ENCODE measurements at regions not wholly inside any gene's neighbourhood (a gene's known extent, or its start where the extent isn't known, plus 50 kb on each side); places are given as distances from the start of the nearest gene placed in this dataset.

DNA sequence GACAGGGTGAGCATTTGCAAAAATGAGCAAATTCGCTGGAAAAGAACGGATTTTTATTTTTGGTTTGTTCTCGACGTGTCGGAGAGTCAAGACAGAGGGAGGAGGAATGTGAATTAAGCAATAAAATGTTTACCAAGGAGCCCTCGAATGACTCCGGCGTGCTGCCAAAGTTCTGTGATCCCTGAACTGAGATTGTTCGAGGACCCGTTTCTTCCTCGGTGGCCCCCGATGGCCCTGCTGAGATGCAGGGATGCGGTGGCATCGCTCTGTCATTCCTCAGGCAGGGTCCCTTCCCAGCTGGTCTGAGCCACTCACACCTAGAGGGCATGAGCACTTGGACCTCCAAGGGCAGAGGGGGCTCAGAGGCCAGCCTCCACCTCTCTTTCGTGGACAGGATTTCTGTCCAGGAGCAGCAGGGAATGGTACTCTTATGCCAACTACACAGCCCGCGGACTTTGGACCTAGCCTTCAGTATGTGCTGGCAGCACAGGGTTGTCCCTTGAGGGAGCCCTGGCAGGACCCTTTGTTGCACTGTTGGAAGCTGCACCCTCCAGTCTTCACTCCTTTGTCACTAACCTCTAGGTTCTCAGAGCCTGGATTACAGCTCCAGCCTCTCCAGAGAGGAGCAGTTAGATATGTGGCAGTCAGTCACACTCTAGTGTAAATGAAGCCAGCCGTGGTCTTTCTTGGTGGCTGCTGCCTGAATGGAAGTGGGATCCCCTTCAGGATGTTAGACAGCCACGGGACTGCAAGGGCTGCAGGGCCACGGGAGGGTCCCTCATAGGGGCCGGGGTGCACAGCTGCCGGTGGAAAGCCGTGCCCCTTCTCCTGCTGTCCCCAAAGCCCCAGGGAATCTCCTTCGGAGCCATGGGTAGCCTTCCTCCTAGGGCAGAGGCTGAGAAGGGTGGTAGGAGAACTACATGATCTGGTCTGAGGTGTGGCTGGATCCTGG lies 109.4 kb upstream of the ANO1 start:
- H3K4me1 ChIP-seq (ENCODE audit: insufficient read depth, low read length): no peaks in the 10 kb centered on the region
- no peak overlapping the region for H3K27ac ChIP-seq (ENCODE audit: low read depth, low read length)
- H2AFZ ChIP-seq (ENCODE audit: low read depth, low read length): no peak overlapping the region
- no peak for FAIRE-seq
- Mint-ChIP-seq H3K27me3 (ENCODE audit: low read depth, unreplicated experiment) (peaks cover 29% of the 10 kb centered on the region), H3K4me3 (ENCODE audit: unreplicated experiment) (no peak overlapping the region), H3K4me1 (ENCODE audit: low read depth, unreplicated experiment) (no peaks in the 10 kb centered on the region), H3K27ac (ENCODE audit: unreplicated experiment) (no peak overlapping the region), H3K36me3 (ENCODE audit: low read depth, unreplicated experiment) (no peaks in the 10 kb centered on the region), H3K9me3 (ENCODE audit: unreplicated experiment) (no peaks in the 10 kb centered on the region)
- no peak overlapping the region for H3K9ac ChIP-seq (ENCODE audit: low read length)
- no peaks in the 10 kb centered on the region for H3K36me3 ChIP-seq (ENCODE audit: insufficient read depth, low read length)
- H3K4me2 ChIP-seq (ENCODE audit: low read length): no peak overlapping the region
- H3K27me3 ChIP-seq (ENCODE audit: insufficient read depth, low read length): no peaks in the 10 kb centered on the region
- TF ChIP-seq EZH2 (IDR thresholded peaks at IDR 0.05; ENCODE audit: insufficient read depth, low read length) (no peak), CTCF (IDR thresholded peaks at IDR 0.05; ENCODE audit: insufficient read depth, low read depth, low read length) (no peak)
- H3K9me3 ChIP-seq (ENCODE audit: insufficient read depth, low read depth, low read length): no peaks in the 10 kb centered on the region
- no peaks in the 10 kb centered on the region for H3K79me2 ChIP-seq (ENCODE audit: insufficient read depth, low read length)
- H4K20me1 ChIP-seq (ENCODE audit: insufficient read depth, low read length): no peaks in the 10 kb centered on the region
- no peak for DNase-seq (ENCODE audit: low read depth)
- no peak overlapping the region for H3K4me3 ChIP-seq (ENCODE audit: insufficient read depth, low read depth, low read length)

GRCh38 chr11:69969890-69970784 lies 108.0 kb upstream of the ANO1 start:
- Mint-ChIP-seq H3K27me3 (ENCODE audit: low read depth, unreplicated experiment) (peaks cover 33% of the 10 kb centered on the region), H3K36me3 (ENCODE audit: low read depth, unreplicated experiment) (no peaks in the 10 kb centered on the region), H3K9me3 (ENCODE audit: unreplicated experiment) (no peaks in the 10 kb centered on the region), H3K4me3 (ENCODE audit: unreplicated experiment) (no peak overlapping the region), H3K27ac (ENCODE audit: unreplicated experiment) (no peak overlapping the region), H3K4me1 (ENCODE audit: low read depth, unreplicated experiment) (no peaks in the 10 kb centered on the region)
- no peaks in the 10 kb centered on the region for H3K79me2 ChIP-seq (ENCODE audit: insufficient read depth, low read length)
- H3K4me1 ChIP-seq (ENCODE audit: insufficient read depth, low read length): no peaks in the 10 kb centered on the region
- no peak overlapping the region for H3K9ac ChIP-seq (ENCODE audit: low read length)
- FAIRE-seq (no peak), DNase-seq (ENCODE audit: low read depth) (no peak)
- H3K27ac ChIP-seq (ENCODE audit: low read depth, low read length): no peak overlapping the region
- no peaks in the 10 kb centered on the region for H3K9me3 ChIP-seq (ENCODE audit: insufficient read depth, low read depth, low read length)
- H3K36me3 ChIP-seq (ENCODE audit: insufficient read depth, low read length): no peaks in the 10 kb centered on the region
- no peak overlapping the region for H3K4me2 ChIP-seq (ENCODE audit: low read length)
- no peaks in the 10 kb centered on the region for H4K20me1 ChIP-seq (ENCODE audit: insufficient read depth, low read length)
- H3K27me3 ChIP-seq (ENCODE audit: insufficient read depth, low read length): no peaks in the 10 kb centered on the region
- TF ChIP-seq CTCF (IDR thresholded peaks at IDR 0.05; ENCODE audit: insufficient read depth, low read depth, low read length): no peak
- no peak overlapping the region for H3K4me3 ChIP-seq (ENCODE audit: insufficient read depth, low read depth, low read length)
- peak overlapping the region; percentile 41 for H2AFZ ChIP-seq (ENCODE audit: low read depth, low read length)
